HepG2 (cell line): ENCODE measurements at regions not wholly inside any gene's neighbourhood (a gene's known extent, or its start where the extent isn't known, plus 50 kb on each side); places are given as distances from the start of the nearest gene placed in this dataset.

ENCODE experiments used
- GTF2F1 ChIP-seq: fragments of 150-350 bp; IDR thresholded peaks from 2 replicates; pipeline ENCODE4 v1.6.1; 2014; ENCODE audit warnings: low read length
- MYNN ChIP-seq: sonication (generic); formaldehyde crosslinking; IDR thresholded peaks from 2 replicates; pipeline ENCODE4 v1.4.0; 2020; ENCODE audit warnings: mild to moderate bottlenecking, low read depth, missing genetic modification reagents
- SMC3 ChIP-seq: IDR thresholded peaks from 2 replicates; pipeline ENCODE4 v1.6.1; 2011; ENCODE audit warnings: low read length, improper control_type of control experiment
- TEAD2 ChIP-seq: sonication (generic); formaldehyde crosslinking; IDR thresholded peaks from 2 replicates; pipeline ENCODE4 v1.9.0; 2021; ENCODE audit warnings: missing genetic modification reagents
- ZNF142 ChIP-seq: sonication (generic); formaldehyde crosslinking; IDR thresholded peaks from 2 replicates; pipeline ENCODE4 v1.4.0; 2020; ENCODE audit warnings: missing genetic modification reagents

DNA sequence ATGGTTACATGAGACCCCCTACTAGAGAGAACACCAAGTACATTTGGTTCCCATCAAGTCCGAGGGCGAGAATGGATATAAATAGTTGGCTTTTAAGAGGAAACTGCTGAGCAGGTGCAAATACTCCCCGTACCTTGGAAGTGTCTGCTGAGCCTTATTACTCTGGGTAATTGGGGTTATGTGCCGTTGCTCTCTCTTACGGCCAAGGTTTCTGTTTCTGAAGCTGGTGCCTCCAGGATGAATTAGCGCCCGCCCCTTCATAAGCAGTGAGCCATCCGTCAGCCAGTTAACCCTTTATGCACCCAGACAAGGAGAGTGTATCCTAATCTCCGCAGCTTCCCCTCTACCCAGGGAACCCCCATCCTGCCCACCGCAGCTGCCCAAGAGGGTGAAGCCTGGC lies 90.4 kb upstream of the AJAP1 start:
- no peak for TF ChIP-seq ZNF142
- TF ChIP-seq SMC3 = no peak
- TF ChIP-seq TEAD2 (CRISPR knock-in tag) = no peak
- TF ChIP-seq MYNN (CRISPR knock-in tag) = no peak
- no peak for TF ChIP-seq GTF2F1
